GM19023 (cell line): ENCODE measurements at regions not wholly inside any gene's neighbourhood (a gene's known extent, or its start where the extent isn't known, plus 50 kb on each side); places are given as distances from the start of the nearest gene placed in this dataset.

ENCODE experiments used
- ATAC-seq: cut with Tn5 transposase; IDR thresholded peaks from one replicate; pipeline ENCODE4 v1.9.1; 2021; ENCODE audit warnings: mild to moderate bottlenecking, moderate library complexity; ENCODE audit not compliant: unreplicated experiment

DNA sequence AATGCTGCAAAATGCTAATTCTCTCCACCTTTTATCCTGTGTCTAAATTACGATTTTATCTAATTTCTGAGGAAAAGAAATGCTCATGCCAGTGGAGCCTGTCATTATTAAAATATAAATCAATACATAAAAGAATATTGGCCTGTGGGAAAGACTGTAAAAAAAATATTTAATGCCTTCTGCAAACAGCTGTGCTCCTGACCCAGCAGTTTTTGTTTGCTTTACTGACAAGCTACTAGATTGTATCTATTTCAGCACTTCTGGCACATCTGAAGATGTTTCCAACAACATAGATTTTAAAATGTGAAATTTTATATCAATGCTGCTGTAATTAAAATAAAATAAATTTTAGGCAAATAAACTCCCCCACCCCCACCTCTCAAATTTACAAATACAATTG, 493.6 kb upstream of the AGTR1 start:
- ATAC-seq = no peak

GRCh38 chr3:148205977-148206376, 491.7 kb upstream of the AGTR1 start:
- ATAC-seq = no peak

DNA sequence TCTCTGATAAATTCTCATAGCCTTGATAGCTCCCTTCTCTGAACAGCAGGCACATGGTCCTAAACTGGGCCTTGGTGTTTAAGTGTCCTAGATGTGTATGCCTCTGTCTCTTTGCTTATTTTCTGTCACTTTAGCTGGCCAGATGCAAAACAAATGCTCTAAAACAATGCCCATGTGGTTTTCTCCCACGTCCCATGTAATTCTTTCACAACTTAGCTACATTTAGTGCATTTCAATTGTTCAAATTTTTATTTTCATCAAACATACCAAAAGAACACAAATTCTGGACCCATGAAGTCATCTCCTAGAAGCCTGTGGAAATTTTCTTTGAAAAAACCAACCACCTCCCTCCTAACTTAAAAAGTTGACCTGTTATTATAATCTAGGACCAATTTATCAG, 491.3 kb upstream of the AGTR1 start:
- no peak for ATAC-seq

DNA sequence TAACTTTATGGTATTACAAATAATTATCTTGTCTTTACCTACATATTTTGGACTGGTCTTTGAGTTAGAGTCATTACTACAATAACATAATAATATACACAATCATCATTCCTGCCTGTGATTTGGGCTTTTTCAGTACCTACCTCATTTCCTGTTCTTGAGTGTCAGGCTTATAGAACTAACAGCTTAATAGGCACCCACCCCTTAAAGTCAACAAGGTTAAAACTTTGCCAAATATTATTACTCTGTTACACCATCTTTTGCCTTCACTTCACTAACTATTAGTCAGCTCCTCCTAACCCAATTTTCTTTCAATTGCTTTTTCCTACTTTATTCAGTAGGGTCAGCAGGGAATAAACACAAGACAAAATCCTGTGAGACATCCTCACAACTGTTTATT, 488.7 kb upstream of the AGTR1 start:
- no peak for ATAC-seq

- ATAC-seq = peak; percentile 89
Measured at GRCh38 chr3:148211725-148212124, 486.0 kb upstream of the AGTR1 start.

GRCh38 chr3:148214705-148215104, 483.0 kb upstream of the AGTR1 start:
- no peak for ATAC-seq

GRCh38 chr3:148217317-148217716, 480.4 kb upstream of the AGTR1 start:
- no peak for ATAC-seq

- ATAC-seq = no peak
Measured at GRCh38 chr3:148218222-148218621, 479.5 kb upstream of the AGTR1 start.

DNA sequence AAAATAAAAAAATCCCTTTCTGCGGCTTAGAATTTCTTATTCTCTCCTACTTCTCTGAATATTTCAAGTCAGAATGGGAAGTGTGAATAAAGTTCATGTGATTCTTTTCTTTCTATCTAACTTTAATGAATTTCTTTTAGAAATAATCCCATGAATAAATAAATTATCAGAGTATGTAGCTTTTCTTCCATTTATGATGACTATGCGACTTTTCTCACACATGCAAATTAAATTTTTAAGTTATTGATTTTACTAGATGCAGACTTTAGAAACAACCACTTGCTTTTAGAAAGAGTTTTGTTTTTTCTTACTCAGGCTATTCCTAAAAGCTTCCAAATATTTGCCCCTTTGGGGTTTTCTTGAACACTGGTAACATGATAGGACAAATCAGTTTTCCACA, 477.7 kb upstream of the AGTR1 start:
- no peak for ATAC-seq

- peak; percentile 50 for ATAC-seq
Measured at GRCh38 chr3:148221303-148221702, 476.4 kb upstream of the AGTR1 start.

GRCh38 chr3:148223266-148223665, 474.4 kb upstream of the AGTR1 start:
- ATAC-seq = no peak

- no peak for ATAC-seq
Measured at GRCh38 chr3:148226246-148226645, 471.5 kb upstream of the AGTR1 start.

DNA sequence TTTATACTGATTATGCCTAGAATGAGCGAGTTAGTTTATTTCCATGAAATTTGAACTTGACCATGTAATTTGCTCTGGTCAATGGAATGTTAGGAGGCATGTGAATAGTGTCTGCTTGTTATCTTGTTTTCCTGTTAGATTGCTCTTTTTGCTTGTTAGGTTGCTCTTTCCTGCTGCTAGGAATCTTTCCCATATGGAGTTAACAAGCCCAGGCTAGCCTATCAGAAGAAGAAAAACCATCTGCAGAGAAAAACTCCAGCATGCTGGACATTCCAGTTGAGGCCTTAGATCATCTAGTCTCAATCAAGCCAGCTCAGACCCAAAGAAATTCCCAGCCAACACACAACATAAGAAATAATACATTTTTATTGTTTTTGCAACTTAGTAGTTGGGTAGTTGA, 470.2 kb upstream of the AGTR1 start:
- no peak for ATAC-seq

- no peak for ATAC-seq
Measured at GRCh38 chr3:148229107-148229506, 468.6 kb upstream of the AGTR1 start.

GRCh38 chr3:148230473-148230872, 467.2 kb upstream of the AGTR1 start:
- no peak for ATAC-seq

DNA sequence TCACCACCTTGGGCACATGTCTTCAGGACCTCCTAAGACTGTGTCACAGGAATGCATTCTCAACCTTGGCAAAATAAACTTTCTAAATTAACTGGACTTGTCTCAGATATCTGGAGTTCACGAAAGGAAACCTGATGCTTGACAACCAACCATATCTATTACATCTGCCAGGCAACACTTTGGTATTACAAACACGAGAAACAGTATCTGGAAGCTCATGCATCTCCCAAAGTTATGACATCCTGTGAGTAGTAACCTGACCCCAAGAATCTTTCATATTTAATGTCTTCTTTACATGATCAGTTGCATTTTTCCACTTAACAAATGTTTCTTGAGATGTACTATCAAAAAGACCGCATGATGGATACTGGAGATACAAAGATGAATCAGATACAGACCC, 465.3 kb upstream of the AGTR1 start:
- no peak for ATAC-seq

DNA sequence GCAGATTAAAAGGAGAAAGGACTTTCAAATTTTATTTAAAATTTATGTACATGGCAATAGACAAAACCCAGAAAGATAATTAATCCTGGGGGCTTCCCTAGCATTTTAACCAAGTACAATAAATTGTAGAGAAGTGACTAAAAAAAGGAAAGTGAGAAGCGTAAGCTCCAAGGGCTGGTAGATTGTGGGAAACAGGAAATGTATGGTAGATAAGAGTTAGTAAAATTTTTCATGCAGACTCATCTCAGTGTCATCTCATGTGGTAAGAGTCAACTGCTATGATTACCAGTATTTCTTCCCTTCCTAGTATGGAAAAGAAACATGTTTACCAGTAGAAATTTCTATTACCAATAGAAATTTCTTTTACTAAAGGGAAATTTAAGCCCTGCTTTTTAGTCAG, 464.3 kb upstream of the AGTR1 start:
- no peak for ATAC-seq

DNA sequence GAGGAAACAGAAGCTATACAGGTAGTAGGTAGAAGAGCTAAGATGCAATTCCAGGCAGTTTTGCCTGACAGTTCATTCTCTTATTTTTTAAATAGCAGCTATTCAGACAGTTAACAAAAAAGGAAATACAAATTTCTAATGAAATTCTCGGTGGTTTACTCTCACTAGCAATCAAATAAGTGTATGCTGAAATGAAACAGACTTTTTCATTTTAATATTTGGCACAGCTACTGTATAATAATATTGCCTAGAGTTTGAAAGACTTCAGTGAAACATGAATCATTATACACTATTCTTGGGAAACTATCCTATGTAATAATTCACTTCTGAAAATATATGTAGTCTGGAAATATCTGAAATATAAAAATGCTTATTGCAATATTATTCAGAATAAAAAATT, 463.2 kb upstream of the AGTR1 start:
- no peak for ATAC-seq

- no peak for ATAC-seq
Measured at GRCh38 chr3:148235566-148235965, 462.1 kb upstream of the AGTR1 start.

DNA sequence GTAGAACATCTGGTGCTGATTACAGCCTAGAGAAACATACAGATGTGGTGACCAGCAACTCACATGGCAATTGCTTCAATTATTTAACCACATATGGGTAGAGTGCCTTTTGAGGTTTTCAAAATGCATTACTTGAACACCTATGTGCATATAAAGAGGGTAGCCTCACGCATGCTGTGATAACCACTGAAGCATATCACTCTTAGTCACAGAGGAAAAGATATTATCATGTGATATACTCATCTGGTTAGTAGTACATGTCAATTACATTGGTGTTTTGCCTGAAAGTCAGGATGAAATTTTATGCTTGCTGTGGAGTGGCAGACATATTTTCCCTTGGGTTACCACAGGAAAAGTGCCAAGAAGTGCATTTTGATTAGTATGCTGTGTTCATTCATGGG, 459.3 kb upstream of the AGTR1 start:
- no peak for ATAC-seq

DNA sequence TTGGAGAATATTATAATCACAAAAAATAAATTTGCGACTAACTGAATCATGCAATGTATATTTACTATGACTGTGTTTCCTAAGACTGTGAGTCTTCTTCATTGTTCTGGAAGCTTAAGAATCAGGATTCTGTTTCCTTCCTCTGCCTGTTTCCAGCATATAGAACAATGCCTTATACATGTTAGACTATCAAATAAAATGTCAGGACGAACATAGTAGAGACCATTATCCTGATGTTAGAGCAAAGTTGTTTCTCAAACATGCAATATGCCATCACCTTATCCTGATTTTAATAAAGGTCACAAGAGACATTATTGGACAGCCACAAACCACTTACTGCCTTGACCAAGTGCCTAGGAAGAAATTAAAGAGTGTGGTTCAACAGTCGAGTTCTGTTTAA, 457.4 kb upstream of the AGTR1 start:
- ATAC-seq = no peak

DNA sequence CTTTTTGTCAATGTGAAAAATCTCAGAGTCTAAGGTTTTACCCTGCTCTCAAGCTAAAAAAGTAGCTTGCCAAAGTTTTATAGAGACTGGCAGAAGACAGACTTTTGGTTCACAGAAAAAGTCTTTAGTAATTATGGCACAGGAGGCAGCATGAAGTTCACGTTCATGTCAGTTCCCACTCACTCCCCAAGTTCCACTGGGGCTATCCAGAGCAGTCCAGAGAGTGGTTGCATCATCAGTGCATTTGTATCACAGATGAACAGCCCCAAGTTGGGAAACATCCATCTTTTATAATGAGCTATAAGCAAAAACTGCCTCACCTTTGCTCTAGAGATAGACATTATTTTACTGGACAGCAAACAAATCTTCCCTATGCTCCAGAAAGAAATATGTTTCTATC, 454.1 kb upstream of the AGTR1 start:
- no peak for ATAC-seq

DNA sequence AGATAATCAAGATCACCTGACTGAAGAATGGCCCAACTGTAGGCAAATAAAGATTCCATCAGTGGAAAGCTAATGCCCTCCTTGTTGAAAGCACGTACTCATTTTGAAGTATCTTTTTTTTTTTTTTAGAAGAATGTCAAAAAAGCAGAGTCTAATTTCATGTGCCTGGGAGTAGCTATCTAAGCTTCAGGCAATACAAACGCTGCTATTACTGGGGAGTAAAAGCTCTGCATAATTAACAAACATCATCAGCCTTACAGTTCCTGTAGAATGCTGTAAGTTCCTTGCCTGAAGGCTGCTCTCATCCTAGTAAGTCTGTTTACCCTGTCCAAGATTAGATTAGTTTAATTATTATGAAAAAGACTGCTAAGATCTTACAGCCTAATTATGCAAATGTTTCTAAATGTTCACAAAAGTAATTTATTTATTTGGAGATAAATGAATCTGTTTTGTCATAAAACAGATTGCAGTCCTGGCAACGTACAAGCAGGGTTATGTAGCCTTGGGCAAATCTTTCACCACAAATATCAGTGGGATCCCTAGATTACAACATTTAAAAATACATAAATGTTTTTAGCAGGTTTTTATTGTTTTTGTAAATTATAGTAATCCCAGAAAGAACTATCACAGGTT, 451.3 kb upstream of the AGTR1 start:
- no peak for ATAC-seq

GRCh38 chr3:148253713-148254112, 444.0 kb upstream of the AGTR1 start:
- no peak for ATAC-seq
